Stimulated activated CD8-positive, alpha-beta memory T cell treated with anti-CD3 and anti-CD28 coated beads, Interleukin-7, amount 100 ng/mL, for 4 hours (primary cell): ENCODE measurements at regions not wholly inside any gene's neighbourhood (a gene's known extent, or its start where the extent isn't known, plus 50 kb on each side); places are given as distances from the start of the nearest gene placed in this dataset.
"Not testable (repeated sequence)": the region's sequence is repeated elsewhere in the genome, so short reads cannot be mapped to it uniquely, and the experiment has no call there.

ENCODE experiments used
- DNase-seq, 2 donors: peaks; one replicate each; pipeline ENCODE4 v3.0.0-alpha.2; 2020; ENCODE audit warnings: low read depth in 2 of 2

- no peak for DNase-seq
Observed at GRCh38 chr12:60194678-60195077, 598.8 kb downstream of the SLC16A7 start.

DNA sequence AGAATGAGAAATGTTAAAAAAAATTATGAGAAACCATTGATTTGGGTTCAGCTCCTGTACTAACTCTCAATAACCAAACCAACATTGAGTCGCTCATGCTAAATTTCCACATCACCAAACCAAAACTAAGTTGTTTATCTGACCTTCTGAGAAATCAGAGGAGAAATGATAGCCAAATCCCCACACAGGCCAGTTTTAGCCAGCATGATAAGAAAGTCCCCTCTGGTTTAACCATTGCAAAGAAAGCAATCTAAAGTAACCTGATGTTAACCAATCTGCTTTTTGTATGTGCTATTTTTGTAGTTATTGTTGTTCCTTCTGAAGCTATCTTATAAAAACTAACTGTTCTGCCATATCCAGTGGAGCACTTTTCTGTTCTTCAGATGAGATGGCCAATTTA is 599.7 kb downstream of the SLC16A7 start:
- no peak for DNase-seq

DNA sequence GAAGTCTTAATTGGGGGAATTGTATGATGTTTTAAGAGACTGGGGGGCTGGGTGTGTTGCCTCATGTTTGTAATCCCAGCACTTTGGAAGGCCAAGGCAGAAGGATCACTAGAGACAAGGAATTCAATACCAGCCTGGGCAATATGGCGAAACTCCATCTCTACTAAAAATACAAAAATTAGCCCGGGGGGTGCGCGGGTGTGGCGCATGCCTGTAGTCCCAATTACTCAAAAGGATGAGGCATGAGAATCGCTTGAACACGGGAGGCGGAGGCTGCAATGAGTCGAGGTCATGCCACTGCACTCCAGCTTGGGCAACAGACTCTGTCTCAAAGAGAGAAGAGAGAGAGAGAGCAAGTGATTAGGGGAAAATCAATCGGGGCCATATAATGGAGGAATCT is 600.5 kb downstream of the SLC16A7 start:
- DNase-seq: no peak

DNA sequence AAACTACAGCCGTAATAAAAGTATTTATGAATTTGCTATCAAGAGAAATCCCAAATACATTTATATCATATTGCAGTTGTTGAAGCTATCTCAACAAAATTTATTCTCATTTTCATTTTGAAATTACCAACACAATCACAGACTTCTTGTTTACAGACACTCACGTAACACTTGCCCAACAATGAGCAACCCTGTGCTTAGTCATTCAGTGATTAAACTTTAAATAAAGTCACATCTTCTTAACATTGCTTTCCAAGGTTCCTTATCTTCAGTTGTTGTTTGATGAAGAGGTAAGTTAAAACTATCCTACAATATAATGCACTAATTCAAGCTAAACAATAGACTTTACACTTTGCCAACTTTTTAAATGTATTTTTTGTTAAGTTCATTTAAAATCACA is 601.8 kb downstream of the SLC16A7 start:
- DNase-seq: no peak

DNA sequence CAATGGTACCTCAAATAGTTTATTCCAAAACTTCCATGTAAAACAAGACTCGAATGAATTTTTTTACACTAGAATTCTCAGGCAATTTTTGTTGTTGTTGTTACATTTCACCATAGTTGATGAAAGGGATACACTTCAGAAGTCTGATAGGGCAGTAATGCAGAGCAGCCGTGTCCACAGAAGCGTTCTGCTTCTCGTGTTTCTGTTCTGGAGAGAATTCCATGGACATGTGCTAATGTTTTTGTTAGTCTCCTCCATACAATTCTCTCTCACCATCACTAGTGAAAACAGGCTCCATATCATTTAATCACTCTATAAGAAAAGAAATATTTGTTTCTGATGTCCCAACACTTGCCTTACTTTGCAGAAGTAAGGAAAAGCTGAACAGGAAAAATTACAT is 606.1 kb downstream of the SLC16A7 start:
- DNase-seq: no peak

GRCh38 chr12:60205500-60205899 is 609.7 kb downstream of the SLC16A7 start:
- DNase-seq: no peak

- no peak for DNase-seq
Observed at GRCh38 chr12:60209521-60209920, 613.7 kb downstream of the SLC16A7 start.

GRCh38 chr12:60209933-60210332 is 614.1 kb downstream of the SLC16A7 start:
- DNase-seq: no peak

- no peak for DNase-seq
Observed at GRCh38 chr12:60210756-60211155, 614.9 kb downstream of the SLC16A7 start.

- DNase-seq: no peak
Observed at GRCh38 chr12:60211244-60211643, 615.4 kb downstream of the SLC16A7 start.

DNA sequence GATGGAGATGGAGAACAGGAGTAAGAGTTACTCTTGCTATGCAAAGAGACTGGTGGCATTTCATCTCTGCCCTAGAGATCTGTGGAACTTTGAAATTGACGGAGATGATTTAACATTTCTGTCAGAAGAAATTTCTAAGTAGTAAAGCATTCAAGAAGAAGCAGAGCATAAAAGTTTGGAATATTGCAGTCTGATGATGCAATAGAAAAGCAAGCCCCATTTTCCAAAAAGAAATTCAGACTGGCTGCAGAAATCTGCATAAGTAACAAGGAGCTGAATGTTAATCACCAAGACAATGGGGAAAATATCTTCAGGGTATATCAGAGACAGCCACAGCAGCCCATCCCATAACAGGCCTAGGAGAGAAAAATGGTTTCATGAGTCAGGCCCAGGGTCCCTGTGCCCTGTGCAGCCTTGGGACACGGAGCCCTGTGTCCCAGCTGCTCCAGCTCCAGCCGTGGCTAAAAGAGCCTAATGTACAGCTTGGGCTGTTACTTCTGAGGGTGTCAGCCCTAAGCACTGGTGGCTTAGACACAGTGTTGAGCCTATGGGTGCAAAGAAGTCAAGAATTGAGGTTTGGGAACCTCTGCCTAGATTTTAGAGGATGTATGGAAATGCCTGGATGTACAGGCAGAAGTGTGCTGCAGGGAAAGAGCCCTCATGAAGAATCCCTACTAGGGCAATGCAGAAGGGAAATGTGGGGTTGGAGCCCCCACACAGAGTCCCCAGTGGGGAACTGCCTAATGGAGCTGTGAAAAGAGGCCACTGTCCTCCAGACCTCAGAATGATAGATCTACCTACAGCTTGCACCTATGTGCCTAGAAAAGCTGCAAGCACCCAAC is 616.6 kb downstream of the SLC16A7 start:
- no peak for DNase-seq

- DNase-seq: not testable (repeated sequence)
Observed at GRCh38 chr12:60213272-60213671, 617.4 kb downstream of the SLC16A7 start.

GRCh38 chr12:60216226-60216625 is 620.4 kb downstream of the SLC16A7 start:
- no peak for DNase-seq

- no peak for DNase-seq
Observed at GRCh38 chr12:60223242-60223641, 627.4 kb downstream of the SLC16A7 start.

GRCh38 chr12:60225216-60226000 is 629.6 kb downstream of the SLC16A7 start:
- no peak for DNase-seq

DNA sequence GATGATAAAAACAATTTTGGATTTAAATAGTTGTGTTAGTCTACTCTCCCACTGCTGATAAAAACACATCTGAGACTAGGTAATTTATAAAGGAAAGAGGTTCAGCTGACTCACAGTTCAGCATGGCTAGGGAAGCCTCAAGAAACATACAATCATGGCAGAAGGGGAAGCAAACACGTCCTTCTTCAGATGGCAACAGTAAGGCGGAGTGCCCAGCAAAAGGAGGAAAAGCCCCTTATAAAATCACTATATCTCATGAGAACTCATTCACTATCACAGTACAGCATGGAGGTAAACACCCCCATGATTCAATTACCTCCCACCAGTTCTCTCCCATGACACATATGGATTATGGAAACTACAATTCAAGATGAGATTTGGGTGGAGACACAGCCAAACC is 632.1 kb downstream of the SLC16A7 start:
- no peak for DNase-seq

DNA sequence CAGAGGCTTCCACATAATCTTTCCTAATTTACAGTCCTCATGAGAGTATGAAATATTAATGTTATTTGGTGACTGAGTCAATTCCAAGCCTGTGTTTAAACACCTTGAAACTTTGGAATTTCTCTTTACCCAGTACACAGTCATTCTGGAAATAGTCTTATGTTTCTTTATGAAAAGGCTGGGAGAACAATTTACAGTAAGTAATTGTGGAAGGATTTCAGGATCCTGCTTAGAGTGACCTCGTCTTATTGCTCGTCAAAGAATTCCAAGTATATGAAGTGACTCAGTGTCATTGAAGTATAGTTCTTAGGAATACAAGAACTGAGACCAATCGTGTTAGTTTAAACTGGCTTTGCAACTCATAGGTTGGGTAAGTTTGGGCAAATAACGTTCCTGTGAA is 634.2 kb downstream of the SLC16A7 start:
- DNase-seq: no peak

GRCh38 chr12:60231303-60231702 is 635.5 kb downstream of the SLC16A7 start:
- no peak for DNase-seq

DNA sequence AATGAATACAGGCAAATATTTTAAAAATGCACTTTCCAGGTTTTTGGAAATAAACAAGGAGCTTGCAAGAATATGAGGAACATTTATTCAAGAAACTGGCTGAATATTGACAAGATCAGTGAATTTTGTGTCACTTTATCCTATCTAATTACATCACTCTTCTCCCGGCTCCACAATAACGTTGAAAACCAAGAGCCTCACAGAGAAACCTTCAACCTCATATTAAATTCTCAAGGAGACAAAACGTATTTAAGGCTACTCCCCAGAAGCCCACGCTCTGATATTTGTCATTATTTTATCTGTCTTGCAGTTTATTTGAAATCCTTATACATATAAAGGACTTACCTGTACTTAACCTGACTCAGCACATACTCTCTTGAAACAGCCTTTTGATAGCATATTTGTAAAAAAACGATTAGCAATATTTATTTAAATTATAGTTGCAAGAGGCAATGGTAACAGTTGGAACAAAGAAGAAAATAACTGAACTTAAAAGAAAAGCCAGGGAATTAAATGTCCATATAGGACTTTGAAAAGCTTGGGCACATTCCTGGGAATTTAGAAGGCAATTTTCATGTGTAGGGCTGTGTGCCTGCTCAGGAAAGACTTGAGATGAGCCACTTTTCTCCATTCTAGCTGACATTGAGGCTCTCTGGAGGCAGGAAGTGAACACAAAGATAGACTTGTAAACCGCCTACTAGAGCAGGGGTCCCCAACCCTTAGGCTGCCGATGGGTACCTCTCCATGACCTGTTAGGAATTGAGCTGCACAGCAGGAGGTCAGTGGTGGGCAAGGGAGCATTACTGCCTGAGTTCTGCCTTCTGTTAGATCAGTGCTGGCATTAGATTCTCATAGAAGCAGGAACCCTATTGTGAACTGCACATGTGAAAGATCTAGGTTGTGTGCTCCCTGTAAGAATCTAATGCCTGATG is 636.4 kb downstream of the SLC16A7 start:
- DNase-seq: no peak

GRCh38 chr12:60234611-60235195 is 638.9 kb downstream of the SLC16A7 start:
- DNase-seq: not testable (repeated sequence)

GRCh38 chr12:60235261-60235660 is 639.4 kb downstream of the SLC16A7 start:
- no peak for DNase-seq

DNA sequence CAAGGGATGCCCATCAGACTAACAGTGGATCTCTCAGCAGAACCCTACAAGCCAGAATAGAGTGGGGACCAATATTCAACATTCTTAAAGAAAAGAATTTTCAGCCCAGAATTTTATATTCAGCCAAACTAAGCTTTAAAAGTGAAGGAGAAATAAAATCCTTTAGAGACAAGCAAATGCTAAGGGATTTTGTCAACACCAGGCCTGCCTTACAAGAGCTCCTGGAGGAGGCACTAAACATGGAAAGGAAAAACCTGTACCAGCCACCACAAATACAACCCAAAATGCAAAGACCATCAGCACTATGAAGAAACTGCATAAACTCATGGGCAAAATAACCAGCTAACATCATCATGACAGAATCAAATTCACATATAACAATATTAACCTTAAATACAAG is 640.6 kb downstream of the SLC16A7 start:
- not testable (repeated sequence) for DNase-seq
